GM10248 (cell line): ENCODE measurements at regions not wholly inside any gene's neighbourhood (a gene's known extent, or its start where the extent isn't known, plus 50 kb on each side); places are given as distances from the start of the nearest gene placed in this dataset.

Experiments used
- CTCF ChIA-PET: fragments of 300-600 bp; sonication (Branson Sonifier 250); formaldehyde crosslinking; extraction: SDS; loops from one replicate; lab custom pipeline; 2021; ENCODE audit warnings: antibody characterized with exemption; lab: Yijun Ruan, JAX
- POLR2A ChIA-PET: fragments of 350-650 bp; sonication (Branson Sonifier 250); formaldehyde crosslinking; extraction: SDS; loops from one replicate; lab custom pipeline; 2020; ENCODE audit warnings: antibody characterized with exemption; lab: Yijun Ruan, JAX
- DNase-seq: peaks from one replicate; pipeline ENCODE4 v3.0.0; 2012; ENCODE audit errors: extremely low spot score
- CTCF ChIP-seq: IDR thresholded peaks from 2 replicates; pipeline ENCODE4 v1.5.1; 2012; ENCODE audit warnings: mild to moderate bottlenecking, low read depth; ENCODE audit errors: extremely low read depth, missing control alignments, control extremely low read depth

- POLR2A ChIA-PET = interaction anchor here (0.6 kb wide), 1 partner anchor 154 kb away, joined by 4 read pairs; no protein-coding TSS in a partner anchor
- no peak for TF ChIP-seq CTCF
Measured at GRCh38 chr15:95097361-95097760, 866.0 kb downstream of the MCTP2 start.

GRCh38 chr15:95105229-95105628 lies 873.9 kb downstream of the MCTP2 start:
- POLR2A ChIA-PET = no interaction called here

More at GRCh38 chr15:95097361-95097760, 866.0 kb downstream of the MCTP2 start:
- DNase-seq = no peak
- CTCF ChIA-PET = interaction anchor here (1.2 kb wide), 1 partner anchor 17 kb away, joined by 3 read pairs; no protein-coding TSS in a partner anchor

GRCh38 chr15:95106801-95107200 lies 875.4 kb downstream of the MCTP2 start:
- DNase-seq = no peak
- POLR2A ChIA-PET = no interaction called here

More at GRCh38 chr15:95105229-95105628, 873.9 kb downstream of the MCTP2 start:
- no peak for DNase-seq
- CTCF ChIA-PET = no interaction called here
- TF ChIP-seq CTCF = no peak

GRCh38 chr15:95108673-95109072 lies 877.3 kb downstream of the MCTP2 start:
- POLR2A ChIA-PET = no interaction called here
- no peak for DNase-seq
- no peak for TF ChIP-seq CTCF

More at GRCh38 chr15:95106801-95107200, 875.4 kb downstream of the MCTP2 start:
- no peak for TF ChIP-seq CTCF
- CTCF ChIA-PET = no interaction called here

GRCh38 chr15:95111969-95112368 lies 880.6 kb downstream of the MCTP2 start:
- no peak for TF ChIP-seq CTCF
- POLR2A ChIA-PET = no interaction called here
- DNase-seq = no peak
- CTCF ChIA-PET = interaction anchor here (2.1 kb wide), 1 partner anchor 10 kb away, joined by 8 read pairs; no protein-coding TSS in a partner anchor

More at GRCh38 chr15:95108673-95109072, 877.3 kb downstream of the MCTP2 start:
- CTCF ChIA-PET = interaction anchor here (1.1 kb wide), 1 partner anchor 10 kb away, joined by 3 read pairs; no protein-coding TSS in a partner anchor

GRCh38 chr15:95113041-95113440 lies 881.7 kb downstream of the MCTP2 start:
- DNase-seq = no peak
- POLR2A ChIA-PET = no interaction called here
- CTCF ChIA-PET = interaction anchor here (1.4 kb wide), 1 partner anchor 10 kb away, joined by 4 read pairs; no protein-coding TSS in a partner anchor
- TF ChIP-seq CTCF = no peak
